HepG2 (cell line): ENCODE measurements at regions not wholly inside any gene's neighbourhood (a gene's known extent, or its start where the extent isn't known, plus 50 kb on each side); places are given as distances from the start of the nearest gene placed in this dataset.

Experiments
- ATAC-seq: fragments of 200-7000 bp; cut with Tn5 transposase; 3 replicates; pipeline ENCODE4 v1.9.1; 2020; ENCODE audit warnings: mild to moderate bottlenecking, moderate library complexity
- BruUV-seq: library from RNA; stranded (reverse); fragments of 400-500 nt; replicated peaks from 2 replicates; lab custom pipeline; 2021; lab: Mats Ljungman, UMichigan
- CTCF ChIA-PET: fragments of 300-600 bp; formaldehyde crosslinking; extraction: SDS; loops from one replicate; lab custom pipeline; 2021; ENCODE audit warnings: low total read pairs, inconsistent platforms, low intra/inter-chr PET ratio; lab: Yijun Ruan, JAX
- POLR2A ChIA-PET: fragments of 350-600 bp; sonication (Branson Sonifier 250); formaldehyde crosslinking; loops from one replicate; lab custom pipeline; 2020; ENCODE audit warnings: antibody characterized with exemption, inconsistent platforms; lab: Yijun Ruan, JAX
- DNase-seq: peaks from one replicate; pipeline ENCODE4 v3.0.0-alpha.2; 2015; ENCODE audit warnings: low spot score
- FAIRE-seq: peaks from 3 replicates; lab custom pipeline; 2011; peaks lifted over from hg19 to GRCh38; lab: Jason Lieb, UNC
- H2AFZ ChIP-seq: one replicate; pipeline ENCODE4 v1.6.1; 2011; ENCODE audit warnings: low read length, inconsistent platforms
- H3K27ac ChIP-seq: fragments of 300-600 bp; 3 replicates; pipeline ENCODE4 v1.8.0; 2011; ENCODE audit warnings: mixed run types, mild to moderate bottlenecking, mixed read lengths, low read length, inconsistent platforms; ENCODE audit not compliant: insufficient read depth; ENCODE audit errors: extremely low read length
- H3K27me3 ChIP-seq, 2 experiments: fragments of 200-600 bp in 1 of 2; 2 replicates in 1 of 2; 3 replicates in 1 of 2; pipeline versions ENCODE4 v1.6.0 to v1.8.0; 2011; ENCODE audit warnings: low read length in 2 of 2, mild to moderate bottlenecking in 2 of 2, moderate library complexity in 2 of 2, inconsistent platforms in 1 of 2; ENCODE audit not compliant: insufficient read depth in 2 of 2, control insufficient read depth in 1 of 2
- H3K36me3 ChIP-seq, 2 experiments: fragments of 200-600 bp in 1 of 2; replicated peaks in 1 of 2; 2 replicates in 1 of 2; 3 replicates in 1 of 2; pipeline versions ENCODE4 v1.5.1 to v1.8.0; 2011; ENCODE audit warnings: low read length in 2 of 2, inconsistent platforms in 1 of 2; ENCODE audit not compliant: insufficient read depth in 2 of 2, control insufficient read depth in 1 of 2
- H3K4me1 ChIP-seq: 2 replicates; pipeline ENCODE4 v1.5.1; 2012; ENCODE audit warnings: low read length, inconsistent platforms; ENCODE audit not compliant: insufficient read depth
- H3K4me2 ChIP-seq: 2 replicates; pipeline ENCODE4 v1.6.0; 2011; ENCODE audit warnings: low read depth, low read length, inconsistent platforms
- H3K4me3 ChIP-seq, 3 experiments: fragments of 200-600 bp in 1 of 3; sonication (generic), shearing (Covaris generic) in 1 of 3; replicated peaks in 1 of 3; 2 replicates each; pipeline ENCODE4 v1.5.1; 2011 to 2016; ENCODE audit warnings: low read length in 3 of 3, inconsistent platforms in 2 of 3, low read depth in 2 of 3, mild to moderate bottlenecking in 2 of 3, control low read depth in 1 of 3, mixed read lengths in 1 of 3; ENCODE audit not compliant: insufficient read depth in 1 of 3
- H3K79me2 ChIP-seq: one replicate; pipeline ENCODE4 v1.6.1; 2011; ENCODE audit warnings: low read length, inconsistent platforms; ENCODE audit not compliant: insufficient read depth
- H3K9ac ChIP-seq: 2 replicates; pipeline ENCODE4 v1.6.0; 2011; ENCODE audit warnings: mild to moderate bottlenecking, low read depth, low read length, inconsistent platforms; ENCODE audit not compliant: insufficient read depth
- H3K9me3 ChIP-seq: 2 replicates; pipeline ENCODE4 v1.5.1; 2012; ENCODE audit warnings: mild to moderate bottlenecking, low read length
- H4K20me1 ChIP-seq: 2 replicates; pipeline ENCODE4 v1.6.0; 2011; ENCODE audit warnings: inconsistent platforms, mild to moderate bottlenecking, low read length, moderate library complexity; ENCODE audit not compliant: insufficient read depth
- ARHGAP35 ChIP-seq: sonication (generic); formaldehyde crosslinking; IDR thresholded peaks from 2 replicates; pipeline ENCODE4 v1.9.0; 2022; ENCODE audit warnings: mild to moderate bottlenecking, inconsistent platforms, moderate library complexity, missing genetic modification reagents, borderline replicate concordance
- HOXD1 ChIP-seq: sonication (generic); formaldehyde crosslinking; IDR thresholded peaks from 2 replicates; pipeline ENCODE4 v1.5.0; 2020; ENCODE audit warnings: missing genetic modification reagents
- MIXL1 ChIP-seq: IDR thresholded peaks from 2 replicates; pipeline ENCODE4 v1.6.1; 2016
- MLX ChIP-seq: IDR thresholded peaks from 2 replicates; pipeline ENCODE4 v1.6.1; 2016
- NCOA1 ChIP-seq: sonication (generic); formaldehyde crosslinking; IDR thresholded peaks from 2 replicates; pipeline ENCODE4 v1.9.0; 2021; ENCODE audit warnings: missing genetic modification reagents
- NFE2L2 ChIP-seq: fragments of 150-350 bp; IDR thresholded peaks from 2 replicates; pipeline ENCODE4 v1.6.1; 2014; ENCODE audit warnings: low read length
- SP5 ChIP-seq: IDR thresholded peaks from 2 replicates; pipeline ENCODE4 v1.6.1; 2016; ENCODE audit warnings: low read depth, borderline replicate concordance
- TFE3 ChIP-seq: IDR thresholded peaks from 2 replicates; pipeline ENCODE4 v1.6.1; 2016
- ZFP37 ChIP-seq: sonication (generic); formaldehyde crosslinking; IDR thresholded peaks from 2 replicates; pipeline ENCODE4 v1.4.0; 2020; ENCODE audit warnings: missing genetic modification reagents, borderline replicate concordance
- ZNF740 ChIP-seq: sonication (generic); formaldehyde crosslinking; IDR thresholded peaks from 2 replicates; pipeline ENCODE4 v1.4.0; 2020; ENCODE audit warnings: missing genetic modification reagents
- WGBS: methylation state at CpG from one replicate; pipeline ENCODE4 v1.1.6; 2017; ENCODE audit warnings: low lambda C conversion rate; 5-methylcytosine and 5-hydroxymethylcytosine counted together
- in situ Hi-C: cut with HindIII; loops from 2 replicates; pipeline ENCODE4 v1.10.0; 2017; ENCODE audit warnings: low pct_unique_long_range_greater_than_20kb; ENCODE audit not compliant: extremely low pct_ligation_motif_present
- intact Hi-C: fragments of 100-400 bp; cut with micrococcal nuclease; formaldehyde crosslinking; loops from one replicate; pipeline ENCODE4 v1.10.0; 2022; ENCODE audit not compliant: unreplicated experiment
- TF ChIP-seq, protein P1 (sequence below): IDR thresholded peaks from 2 replicates; pipeline ENCODE4 v1.6.1; 2016; ENCODE audit warnings: low read depth
- TF ChIP-seq, protein P2 (sequence below), 2 experiments: fragments of 450-650 bp in 1 of 2; sonication (generic) in 1 of 2; formaldehyde crosslinking in 1 of 2; IDR thresholded peaks; 2 replicates each; pipeline versions ENCODE4 v1.6.1 to v1.8.0; 2016 to 2022; ENCODE audit warnings: antibody characterized with exemption in 1 of 2, mild to moderate bottlenecking in 1 of 2, missing genetic modification reagents in 1 of 2

- TF ChIP-seq HOXD1 (CRISPR knock-in tag) (no peak), MIXL1 (CRISPR knock-in tag) (no peak), ZNF740 (CRISPR knock-in tag) (no peak), ZFP37 (CRISPR knock-in tag) (no peak), TFE3 (CRISPR knock-in tag) (no peak), NCOA1 (no peak), NFE2L2 (no peak), MLX (CRISPR knock-in tag) (no peak), SP5 (CRISPR knock-in tag) (no peak)
- TF ChIP-seq, protein P1, sequence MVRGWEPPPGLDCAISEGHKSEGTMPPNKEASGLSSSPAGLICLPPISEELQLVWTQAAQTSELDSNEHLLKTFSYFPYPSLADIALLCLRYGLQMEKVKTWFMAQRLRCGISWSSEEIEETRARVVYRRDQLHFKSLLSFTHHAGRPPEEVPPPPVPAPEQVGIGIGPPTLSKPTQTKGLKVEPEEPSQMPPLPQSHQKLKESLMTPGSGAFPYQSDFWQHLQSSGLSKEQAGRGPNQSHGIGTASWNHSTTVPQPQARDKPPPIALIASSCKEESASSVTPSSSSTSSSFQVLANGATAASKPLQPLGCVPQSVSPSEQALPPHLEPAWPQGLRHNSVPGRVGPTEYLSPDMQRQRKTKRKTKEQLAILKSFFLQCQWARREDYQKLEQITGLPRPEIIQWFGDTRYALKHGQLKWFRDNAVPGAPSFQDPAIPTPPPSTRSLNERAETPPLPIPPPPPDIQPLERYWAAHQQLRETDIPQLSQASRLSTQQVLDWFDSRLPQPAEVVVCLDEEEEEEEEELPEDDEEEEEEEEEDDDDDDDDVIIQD: no peak
These were observed 484.6 kb downstream of the SATB2 start (continued) for GRCh38 chr2:198973181-198973580.

- ChIA-PET CTCF (no interaction called here), POLR2A (no interaction called here)
- no peaks in the 10 kb centered on the region for H4K20me1 ChIP-seq
- ATAC-seq (no peak), FAIRE-seq (no peak), DNase-seq (no peak)
- H3K27ac ChIP-seq: no peak overlapping the region
- no peak overlapping the region for H3K9ac ChIP-seq
- H3K4me1 ChIP-seq: no peaks in the 10 kb centered on the region
- no peaks in the 10 kb centered on the region for H3K79me2 ChIP-seq
- no peak overlapping the region for H3K4me2 ChIP-seq
- no peak overlapping the region for H2AFZ ChIP-seq
- intact Hi-C loops (no loop called here), in situ Hi-C loops (no loop called here)
- peaks cover 18% of the 10 kb centered on the region for H3K9me3 ChIP-seq
- no peaks in the 10 kb centered on the region for H3K36me3 ChIP-seq
- BruUV-seq: no TSS peak
- no peaks in the 10 kb centered on the region for H3K27me3 ChIP-seq
- no peak overlapping the region for H3K4me3 ChIP-seq
- WGBS: 28% methylated on average over 2 of the region's 2 CpGs
- TF ChIP-seq ARHGAP35 (CRISPR knock-in tag): no peak
- TF ChIP-seq, protein P2, sequence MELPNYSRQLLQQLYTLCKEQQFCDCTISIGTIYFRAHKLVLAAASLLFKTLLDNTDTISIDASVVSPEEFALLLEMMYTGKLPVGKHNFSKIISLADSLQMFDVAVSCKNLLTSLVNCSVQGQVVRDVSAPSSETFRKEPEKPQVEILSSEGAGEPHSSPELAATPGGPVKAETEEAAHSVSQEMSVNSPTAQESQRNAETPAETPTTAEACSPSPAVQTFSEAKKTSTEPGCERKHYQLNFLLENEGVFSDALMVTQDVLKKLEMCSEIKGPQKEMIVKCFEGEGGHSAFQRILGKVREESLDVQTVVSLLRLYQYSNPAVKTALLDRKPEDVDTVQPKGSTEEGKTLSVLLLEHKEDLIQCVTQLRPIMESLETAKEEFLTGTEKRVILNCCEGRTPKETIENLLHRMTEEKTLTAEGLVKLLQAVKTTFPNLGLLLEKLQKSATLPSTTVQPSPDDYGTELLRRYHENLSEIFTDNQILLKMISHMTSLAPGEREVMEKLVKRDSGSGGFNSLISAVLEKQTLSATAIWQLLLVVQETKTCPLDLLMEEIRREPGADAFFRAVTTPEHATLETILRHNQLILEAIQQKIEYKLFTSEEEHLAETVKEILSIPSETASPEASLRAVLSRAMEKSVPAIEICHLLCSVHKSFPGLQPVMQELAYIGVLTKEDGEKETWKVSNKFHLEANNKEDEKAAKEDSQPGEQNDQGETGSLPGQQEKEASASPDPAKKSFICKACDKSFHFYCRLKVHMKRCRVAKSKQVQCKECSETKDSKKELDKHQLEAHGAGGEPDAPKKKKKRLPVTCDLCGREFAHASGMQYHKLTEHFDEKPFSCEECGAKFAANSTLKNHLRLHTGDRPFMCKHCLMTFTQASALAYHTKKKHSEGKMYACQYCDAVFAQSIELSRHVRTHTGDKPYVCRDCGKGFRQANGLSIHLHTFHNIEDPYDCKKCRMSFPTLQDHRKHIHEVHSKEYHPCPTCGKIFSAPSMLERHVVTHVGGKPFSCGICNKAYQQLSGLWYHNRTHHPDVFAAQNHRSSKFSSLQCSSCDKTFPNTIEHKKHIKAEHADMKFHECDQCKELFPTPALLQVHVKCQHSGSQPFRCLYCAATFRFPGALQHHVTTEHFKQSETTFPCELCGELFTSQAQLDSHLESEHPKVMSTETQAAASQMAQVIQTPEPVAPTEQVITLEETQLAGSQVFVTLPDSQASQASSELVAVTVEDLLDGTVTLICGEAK (IDR thresholded peaks at IDR 0.05): no peak
- TF ChIP-seq, protein P2 (CRISPR knock-in tag; IDR thresholded peaks at IDR 0.05): no peak
These were observed 489.2 kb downstream of the SATB2 start for GRCh38 chr2:198968545-198968944.
